Stimulated activated CD4-positive, alpha-beta T cell treated with anti-CD3 and anti-CD28 coated beads, Interleukin-4, amount 100 ng/mL, for 1 hour (primary cell): ENCODE measurements at regions not wholly inside any gene's neighbourhood (a gene's known extent, or its start where the extent isn't known, plus 50 kb on each side); places are given as distances from the start of the nearest gene placed in this dataset.
"Not testable (repeated sequence)": the region's sequence is repeated elsewhere in the genome, so short reads cannot be mapped to it uniquely, and the experiment has no call there.

ENCODE experiments used
- DNase-seq: peaks from one replicate; pipeline ENCODE4 v3.0.0-alpha.2; 2020

- DNase-seq: no peak
Observed at GRCh38 chr2:208608122-208608835, 201.7 kb downstream of the PTH2R start.

DNA sequence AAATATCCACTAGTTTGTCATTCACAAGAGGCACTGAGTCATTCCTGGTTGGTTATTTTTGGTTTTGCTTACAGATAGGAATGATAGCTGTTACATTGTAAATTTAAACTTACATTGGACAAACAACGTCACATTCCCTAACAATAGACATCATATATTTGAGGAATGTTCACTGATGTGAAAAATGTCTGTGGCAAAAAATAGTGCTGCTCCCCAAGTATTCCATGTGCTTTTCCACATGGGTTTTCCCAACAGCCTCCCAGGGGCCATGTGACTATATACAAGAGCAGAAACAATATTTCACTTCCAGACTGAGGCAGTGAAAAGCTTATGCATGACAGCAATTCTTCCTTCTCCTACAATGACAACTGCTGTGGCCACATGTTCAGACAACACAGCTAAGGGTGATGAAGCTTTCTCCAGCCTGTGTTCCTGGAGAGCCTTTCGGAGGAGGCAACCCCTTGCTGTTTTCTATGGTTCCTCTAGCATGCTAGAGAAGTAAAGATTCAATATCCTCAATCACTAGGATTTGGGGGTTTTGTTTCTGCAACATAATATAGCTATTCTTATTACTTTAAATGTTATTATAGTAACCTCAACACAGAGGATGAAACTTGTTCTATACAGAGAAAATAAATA, 202.7 kb downstream of the PTH2R start:
- DNase-seq: no peak

GRCh38 chr2:208615675-208616074, 209.1 kb downstream of the PTH2R start:
- not testable (repeated sequence) for DNase-seq

- DNase-seq: no peak
Observed at GRCh38 chr2:208618220-208618619, 211.6 kb downstream of the PTH2R start.

DNA sequence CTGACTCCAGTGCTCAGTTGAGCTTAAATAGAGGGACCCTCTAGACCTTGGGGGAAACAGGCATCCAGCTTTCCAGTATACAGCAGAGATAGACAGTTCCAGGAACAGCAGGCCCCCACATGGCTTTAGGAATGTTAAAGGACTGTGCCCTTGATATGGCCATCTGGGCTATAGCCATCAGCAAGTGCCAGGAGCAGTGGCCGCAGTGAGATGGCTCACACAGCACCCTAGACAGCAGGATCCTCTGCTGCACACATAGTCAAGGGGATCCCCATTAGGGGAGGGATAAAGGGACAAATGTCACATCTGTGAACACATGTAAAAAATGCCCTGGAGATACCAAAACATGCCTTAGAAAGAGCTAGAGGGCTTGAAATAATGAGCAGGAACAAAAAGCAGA, 213.4 kb downstream of the PTH2R start:
- no peak for DNase-seq

- no peak for DNase-seq
Observed at GRCh38 chr2:208620487-208620978, 213.9 kb downstream of the PTH2R start.

DNA sequence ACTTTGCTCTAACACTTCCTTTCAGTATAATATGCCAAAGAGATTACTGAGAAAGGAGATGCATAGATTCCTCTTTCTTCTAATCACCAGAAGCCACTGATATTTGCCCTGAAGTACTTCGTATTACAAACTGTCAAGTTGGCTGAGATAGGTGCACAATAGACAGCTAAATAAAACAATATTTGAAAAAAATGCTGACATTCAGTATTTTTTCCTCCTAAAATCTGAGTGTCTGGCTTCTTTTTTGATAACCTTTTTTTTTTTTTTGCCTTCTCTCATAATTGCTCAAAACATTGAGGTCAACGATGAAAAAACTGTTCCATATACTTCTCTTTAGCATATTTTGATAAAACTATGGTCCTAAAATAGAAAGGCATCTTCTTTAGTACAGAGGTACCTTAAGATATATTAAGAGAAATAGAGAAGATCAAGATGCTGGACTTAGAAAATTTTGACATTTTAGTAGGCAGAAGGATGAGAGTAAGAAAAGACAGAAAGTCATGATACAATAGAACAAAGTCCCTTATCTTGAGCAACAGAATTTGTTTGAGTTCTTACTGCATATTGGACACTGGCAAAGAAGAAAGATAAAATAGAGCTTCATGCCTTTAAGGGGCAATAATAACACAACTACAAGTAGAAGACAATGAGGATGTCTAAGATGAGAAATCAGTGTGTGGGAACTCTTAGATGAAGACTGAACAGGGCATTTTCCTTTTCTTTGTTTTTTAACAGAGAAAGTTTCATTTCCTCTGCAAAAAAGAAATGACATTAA, 220.7 kb downstream of the PTH2R start:
- DNase-seq: no peak

DNA sequence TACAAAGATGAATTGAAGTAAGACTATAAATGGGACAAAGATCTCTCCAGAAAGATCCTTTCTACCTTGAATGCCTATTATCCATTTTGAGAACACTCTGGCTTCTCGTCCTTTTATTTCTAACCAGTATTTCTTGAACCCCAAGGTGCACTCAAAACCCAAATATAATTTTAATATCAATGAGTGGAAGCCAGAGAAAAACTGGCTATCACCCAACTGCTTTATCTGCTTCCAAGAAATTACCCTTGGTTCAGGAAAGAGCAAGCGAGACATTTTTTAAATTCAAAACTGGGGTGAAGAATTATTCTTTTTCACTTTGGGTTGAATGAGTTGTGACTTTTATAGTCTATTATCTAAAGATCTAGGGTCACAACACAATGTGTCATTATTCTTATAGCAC, 221.3 kb downstream of the PTH2R start:
- no peak for DNase-seq

- no peak for DNase-seq
Observed at GRCh38 chr2:208638059-208638458, 231.5 kb downstream of the PTH2R start.

- DNase-seq: no peak
Observed at GRCh38 chr2:208642125-208642779, 235.7 kb downstream of the PTH2R start.

GRCh38 chr2:208643145-208643544, 236.6 kb downstream of the PTH2R start:
- DNase-seq: no peak

- DNase-seq: no peak
Observed at GRCh38 chr2:208645226-208645625, 238.6 kb downstream of the PTH2R start.

- no peak for DNase-seq
Observed at GRCh38 chr2:208648368-208648767, 241.8 kb downstream of the PTH2R start.

DNA sequence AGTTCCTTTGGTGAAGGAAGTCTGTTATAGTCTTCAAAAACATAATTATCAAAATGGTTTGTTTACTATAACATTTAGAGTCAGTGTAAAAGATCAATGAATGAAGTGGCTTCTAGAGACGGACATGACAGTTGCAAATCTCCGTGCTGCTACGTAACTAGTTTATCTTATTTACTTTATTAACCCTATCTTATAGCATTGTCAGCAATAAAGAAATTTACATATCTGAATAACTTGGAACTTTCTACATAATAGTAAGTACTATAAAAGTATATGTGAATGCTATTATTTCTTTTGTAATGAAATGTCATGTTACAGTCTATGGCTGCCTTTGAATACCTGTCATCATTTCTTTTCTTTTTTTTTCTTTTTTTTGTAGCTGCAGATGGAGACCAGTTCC, 246.8 kb downstream of the PTH2R start:
- no peak for DNase-seq

DNA sequence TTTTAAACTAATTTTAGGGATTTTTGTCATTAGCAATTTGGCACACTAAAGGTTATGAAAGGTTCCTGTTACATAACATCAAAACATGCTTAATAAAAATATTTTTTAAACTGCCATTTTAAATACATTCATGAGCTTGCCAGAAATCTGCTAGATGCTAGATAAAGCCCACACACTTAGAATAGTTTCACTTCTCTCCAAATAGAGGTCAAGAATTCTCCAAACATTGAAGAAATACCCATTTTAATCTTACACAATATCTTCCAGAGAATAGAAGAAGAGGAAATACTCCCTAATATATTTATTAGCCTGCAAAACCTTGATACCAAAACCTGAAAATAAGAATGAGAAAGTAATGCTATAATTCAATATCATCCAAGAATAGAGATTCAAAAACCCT, 247.5 kb downstream of the PTH2R start:
- DNase-seq: no peak

DNA sequence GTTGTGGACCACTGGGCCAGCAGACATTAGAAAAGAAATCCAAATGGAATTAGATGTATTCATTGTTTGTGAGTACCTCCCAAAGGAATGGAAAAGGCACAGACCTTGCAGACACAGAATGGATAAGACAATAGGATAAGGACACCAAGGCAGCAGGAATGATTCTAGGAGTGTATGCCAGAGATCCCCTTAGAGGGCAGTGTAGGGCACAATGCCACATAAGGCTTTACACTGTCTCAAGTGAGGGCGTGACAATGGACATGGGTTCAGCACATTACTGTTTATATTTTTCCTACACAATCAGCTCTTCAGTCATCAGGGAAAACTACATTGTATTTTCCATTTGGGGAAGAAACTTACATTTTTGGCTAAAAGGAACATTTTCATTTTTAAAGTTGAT, 250.9 kb downstream of the PTH2R start:
- no peak for DNase-seq

- no peak for DNase-seq
Observed at GRCh38 chr2:208669394-208669793, 262.8 kb downstream of the PTH2R start.

DNA sequence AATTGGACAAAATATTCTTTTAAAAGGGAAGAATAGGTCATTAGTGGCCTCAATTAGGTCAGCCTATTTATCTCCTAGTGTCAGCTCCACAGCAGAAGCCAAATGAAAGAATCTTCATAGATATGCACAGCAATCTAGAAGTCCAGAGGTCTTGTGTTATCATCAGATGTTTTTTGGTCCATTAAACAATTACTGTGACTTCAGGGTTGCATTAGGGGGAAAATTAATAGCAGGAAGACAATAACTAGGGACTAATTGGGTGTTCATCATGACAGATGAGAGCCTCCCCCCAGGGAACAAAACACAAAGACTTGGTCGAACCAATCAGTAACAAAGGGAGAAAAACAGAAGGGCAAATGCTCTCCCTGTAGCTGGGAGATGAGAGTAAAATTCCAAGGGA, 264.7 kb downstream of the PTH2R start:
- no peak for DNase-seq

DNA sequence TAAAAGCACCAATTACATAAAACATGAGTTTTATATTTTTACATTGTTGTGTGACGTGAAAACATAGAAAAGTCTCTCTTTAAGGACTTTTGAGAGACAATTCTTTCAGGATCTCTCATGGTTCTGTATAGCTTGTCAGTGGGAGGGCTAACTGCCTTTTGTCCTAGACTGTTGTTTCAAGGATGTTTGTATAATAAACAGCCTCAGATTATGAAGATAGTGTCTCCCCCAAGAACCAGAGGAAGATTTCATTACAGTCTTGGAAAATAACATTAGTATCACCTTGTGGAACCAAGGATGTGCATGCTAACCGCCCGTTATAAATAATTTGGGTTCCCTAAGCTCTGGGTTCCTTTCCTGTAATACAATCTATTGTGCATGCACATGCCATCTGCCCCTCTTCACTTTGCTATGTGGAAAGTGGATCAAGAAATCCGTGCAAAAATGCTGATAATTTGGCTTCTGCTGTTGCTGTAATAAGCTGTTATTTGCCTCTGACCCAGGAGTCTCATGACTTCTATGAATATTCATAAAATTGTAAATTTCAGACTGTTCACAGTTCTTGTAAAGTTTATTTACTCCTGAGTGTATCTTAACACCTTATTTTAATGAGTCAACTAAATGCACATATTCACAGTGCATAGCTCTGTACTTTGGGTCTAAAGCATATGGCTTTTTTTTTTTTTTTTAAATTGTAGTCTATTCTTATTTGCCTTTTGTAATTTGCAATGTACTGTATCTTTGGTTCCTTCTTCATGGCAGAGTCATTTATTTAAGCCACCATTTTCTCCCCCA, 265.5 kb downstream of the PTH2R start:
- DNase-seq: no peak

- DNase-seq: no peak
Observed at GRCh38 chr2:208673631-208674030, 267.0 kb downstream of the PTH2R start.

GRCh38 chr2:208674919-208675318, 268.3 kb downstream of the PTH2R start:
- no peak for DNase-seq

GRCh38 chr2:208685929-208686328, 279.3 kb downstream of the PTH2R start:
- DNase-seq: not testable (repeated sequence)
